NB4 (cell line): ENCODE measurements at regions not wholly inside any gene's neighbourhood (a gene's known extent, or its start where the extent isn't known, plus 50 kb on each side); places are given as distances from the start of the nearest gene placed in this dataset.

ENCODE experiments used
- CTCF ChIP-seq: IDR thresholded peaks from one replicate; pipeline ENCODE4 v1.5.1; 2012; ENCODE audit warnings: low read depth, low read length
- MAX ChIP-seq: IDR thresholded peaks from 2 replicates; pipeline ENCODE4 v1.6.1; 2011; ENCODE audit warnings: low read depth, low read length
- POLR2A ChIP-seq: IDR thresholded peaks from 2 replicates; pipeline ENCODE4 v1.6.1; 2011; ENCODE audit warnings: mild to moderate bottlenecking; ENCODE audit not compliant: insufficient read length; ENCODE audit errors: extremely low read depth

- TF ChIP-seq CTCF (no peak), POLR2A (no peak), MAX (no peak)
Observed at GRCh38 chr2:120423167-120423943, 77.4 kb downstream of the INHBB start.
